NK-92 treated with Interleukin-12 subunit alpha and Interleukin-12 subunit beta, amount 100 ng/mL, for 24 hours (cell line): ENCODE measurements at regions not wholly inside any gene's neighbourhood (a gene's known extent, or its start where the extent isn't known, plus 50 kb on each side); places are given as distances from the start of the nearest gene placed in this dataset.
"Not testable (repeated sequence)": the region's sequence is repeated elsewhere in the genome, so short reads cannot be mapped to it uniquely, and the experiment has no call there.

Experiments used
- DNase-seq: peaks from one replicate; lab custom pipeline; 2025; lab: John Stamatoyannopoulos, UW

GRCh38 chr4:106594291-106594952 lies 225.8 kb upstream of the GIMD1 start:
- DNase-seq: no peak

- DNase-seq: no peak
Measured at GRCh38 chr4:106588891-106589290, 220.3 kb upstream of the GIMD1 start.

GRCh38 chr4:106587558-106587957 lies 219.0 kb upstream of the GIMD1 start:
- no peak for DNase-seq

GRCh38 chr4:106585915-106586349 lies 217.4 kb upstream of the GIMD1 start:
- no peak for DNase-seq

GRCh38 chr4:106584337-106584989 lies 215.9 kb upstream of the GIMD1 start:
- DNase-seq: no peak

GRCh38 chr4:106583567-106583966 lies 215.0 kb upstream of the GIMD1 start:
- DNase-seq: no peak

GRCh38 chr4:106583108-106583507 lies 214.5 kb upstream of the GIMD1 start:
- DNase-seq: no peak

- no peak for DNase-seq
Measured at GRCh38 chr4:106582103-106582502, 213.5 kb upstream of the GIMD1 start.

- no peak for DNase-seq
Measured at GRCh38 chr4:106579236-106579635, 210.7 kb upstream of the GIMD1 start.

- no peak for DNase-seq
Measured at GRCh38 chr4:106569146-106570031, 200.8 kb upstream of the GIMD1 start.

GRCh38 chr4:106565727-106566126 lies 197.1 kb upstream of the GIMD1 start:
- no peak for DNase-seq

- not testable (repeated sequence) for DNase-seq
Measured at GRCh38 chr4:106563637-106564036, 195.1 kb upstream of the GIMD1 start.

- DNase-seq: no peak
Measured at GRCh38 chr4:106551724-106552123, 183.1 kb upstream of the GIMD1 start.

- no peak for DNase-seq
Measured at GRCh38 chr4:106548446-106549044, 180.0 kb upstream of the GIMD1 start.

- no peak for DNase-seq
Measured at GRCh38 chr4:106546370-106546769, 177.8 kb upstream of the GIMD1 start.

GRCh38 chr4:106542609-106543008 lies 174.0 kb upstream of the GIMD1 start:
- DNase-seq: not testable (repeated sequence)

GRCh38 chr4:106541253-106541652 lies 172.7 kb upstream of the GIMD1 start:
- DNase-seq: no peak

- DNase-seq: no peak
Measured at GRCh38 chr4:106530821-106531220, 162.2 kb upstream of the GIMD1 start.

- DNase-seq: no peak
Measured at GRCh38 chr4:106530024-106530361, 161.4 kb upstream of the GIMD1 start.

GRCh38 chr4:106529348-106530023 lies 160.9 kb upstream of the GIMD1 start:
- no peak for DNase-seq

GRCh38 chr4:106527316-106527715 lies 158.7 kb upstream of the GIMD1 start:
- no peak for DNase-seq

GRCh38 chr4:106525425-106525824 lies 156.8 kb upstream of the GIMD1 start:
- DNase-seq: not testable (repeated sequence)
